HuH-7 (cell line): ENCODE measurements at regions not wholly inside any gene's neighbourhood (a gene's known extent, or its start where the extent isn't known, plus 50 kb on each side); places are given as distances from the start of the nearest gene placed in this dataset.

ENCODE experiments used
- DNase-seq: peaks from one replicate; pipeline ENCODE4 v3.0.0; 2011; ENCODE audit warnings: low spot score

GRCh38 chr18:39870591-39870990, 2084.4 kb upstream of the PIK3C3 start:
- DNase-seq, result no peak

- DNase-seq, result no peak
These were observed 2091.1 kb upstream of the PIK3C3 start for GRCh38 chr18:39863916-39864315.

GRCh38 chr18:39862341-39862740, 2092.7 kb upstream of the PIK3C3 start:
- DNase-seq, result no peak

- DNase-seq, result no peak
These were observed 2100.7 kb upstream of the PIK3C3 start for GRCh38 chr18:39854291-39854690.

- no peak for DNase-seq
These were observed 2108.8 kb upstream of the PIK3C3 start for GRCh38 chr18:39846265-39846664.

- no peak for DNase-seq
These were observed 2109.4 kb upstream of the PIK3C3 start for GRCh38 chr18:39845631-39846030.

- no peak for DNase-seq
These were observed 2109.9 kb upstream of the PIK3C3 start for GRCh38 chr18:39845106-39845505.

GRCh38 chr18:39843546-39843945, 2111.5 kb upstream of the PIK3C3 start:
- DNase-seq, result no peak

GRCh38 chr18:39842366-39842914, 2112.6 kb upstream of the PIK3C3 start:
- no peak for DNase-seq

GRCh38 chr18:39841482-39842365, 2113.3 kb upstream of the PIK3C3 start:
- no peak for DNase-seq

- DNase-seq, result no peak
These were observed 2114.1 kb upstream of the PIK3C3 start for GRCh38 chr18:39840856-39841481.

GRCh38 chr18:39840406-39840805, 2114.6 kb upstream of the PIK3C3 start:
- no peak for DNase-seq

- DNase-seq, result no peak
These were observed 2115.3 kb upstream of the PIK3C3 start for GRCh38 chr18:39839782-39840181.

- DNase-seq, result no peak
These were observed 2116.2 kb upstream of the PIK3C3 start for GRCh38 chr18:39838831-39839230.

- no peak for DNase-seq
These were observed 2119.6 kb upstream of the PIK3C3 start for GRCh38 chr18:39835303-39836030.

- DNase-seq, result no peak
These were observed 2120.4 kb upstream of the PIK3C3 start for GRCh38 chr18:39834636-39835035.

- no peak for DNase-seq
These were observed 2129.4 kb upstream of the PIK3C3 start for GRCh38 chr18:39825485-39826150.

- DNase-seq, result no peak
These were observed 2148.5 kb upstream of the PIK3C3 start for GRCh38 chr18:39806525-39806924.

- no peak for DNase-seq
These were observed 2149.8 kb upstream of the PIK3C3 start for GRCh38 chr18:39805218-39805617.

- DNase-seq, result no peak
These were observed 2152.3 kb upstream of the PIK3C3 start for GRCh38 chr18:39802648-39803229.

GRCh38 chr18:39801848-39802247, 2153.2 kb upstream of the PIK3C3 start:
- no peak for DNase-seq

- DNase-seq, result no peak
These were observed 2154.0 kb upstream of the PIK3C3 start for GRCh38 chr18:39801010-39801409.
